ENCODE measurements at regions not wholly inside any gene's neighbourhood (a gene's known extent, or its start where the extent isn't known, plus 50 kb on each side); places are given as distances from the start of the nearest gene placed in this dataset.

DNA sequence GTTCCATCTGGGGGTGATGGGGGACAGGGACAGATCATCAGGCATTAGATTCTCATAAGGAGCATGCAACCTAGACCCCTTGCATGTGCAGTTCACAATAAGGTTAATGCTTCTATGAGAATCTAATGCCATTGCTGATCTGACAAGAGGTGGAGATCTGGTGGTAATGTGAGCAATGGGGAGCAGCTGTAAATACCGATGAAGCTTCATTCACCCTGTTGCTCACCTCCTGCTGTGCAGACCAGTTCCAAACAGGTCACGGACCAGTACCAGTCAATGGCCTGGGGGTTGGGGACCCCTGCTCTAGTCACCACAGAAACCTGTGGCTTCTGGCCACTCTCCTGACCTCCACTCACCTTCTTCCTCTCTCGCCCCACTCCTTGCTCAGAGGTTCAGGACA is 229.9 kb downstream of the PTPRU start:
- TF ChIP-seq, protein P1, sequence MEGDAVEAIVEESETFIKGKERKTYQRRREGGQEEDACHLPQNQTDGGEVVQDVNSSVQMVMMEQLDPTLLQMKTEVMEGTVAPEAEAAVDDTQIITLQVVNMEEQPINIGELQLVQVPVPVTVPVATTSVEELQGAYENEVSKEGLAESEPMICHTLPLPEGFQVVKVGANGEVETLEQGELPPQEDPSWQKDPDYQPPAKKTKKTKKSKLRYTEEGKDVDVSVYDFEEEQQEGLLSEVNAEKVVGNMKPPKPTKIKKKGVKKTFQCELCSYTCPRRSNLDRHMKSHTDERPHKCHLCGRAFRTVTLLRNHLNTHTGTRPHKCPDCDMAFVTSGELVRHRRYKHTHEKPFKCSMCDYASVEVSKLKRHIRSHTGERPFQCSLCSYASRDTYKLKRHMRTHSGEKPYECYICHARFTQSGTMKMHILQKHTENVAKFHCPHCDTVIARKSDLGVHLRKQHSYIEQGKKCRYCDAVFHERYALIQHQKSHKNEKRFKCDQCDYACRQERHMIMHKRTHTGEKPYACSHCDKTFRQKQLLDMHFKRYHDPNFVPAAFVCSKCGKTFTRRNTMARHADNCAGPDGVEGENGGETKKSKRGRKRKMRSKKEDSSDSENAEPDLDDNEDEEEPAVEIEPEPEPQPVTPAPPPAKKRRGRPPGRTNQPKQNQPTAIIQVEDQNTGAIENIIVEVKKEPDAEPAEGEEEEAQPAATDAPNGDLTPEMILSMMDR (IDR thresholded peaks at IDR 0.05; ENCODE audit: low read depth, low read length) = no peak
- TF ChIP-seq, protein P2, sequence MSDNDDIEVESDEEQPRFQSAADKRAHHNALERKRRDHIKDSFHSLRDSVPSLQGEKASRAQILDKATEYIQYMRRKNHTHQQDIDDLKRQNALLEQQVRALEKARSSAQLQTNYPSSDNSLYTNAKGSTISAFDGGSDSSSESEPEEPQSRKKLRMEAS (IDR thresholded peaks at IDR 0.05; ENCODE audit: low read depth, low read length) = no peak

Data from NB4 (cell line).